HG03045 (cell line): ENCODE measurements at regions not wholly inside any gene's neighbourhood (a gene's known extent, or its start where the extent isn't known, plus 50 kb on each side); places are given as distances from the start of the nearest gene placed in this dataset.

Experiments used
- ATAC-seq: cut with Tn5 transposase; IDR thresholded peaks from one replicate; pipeline ENCODE4 v1.9.1; 2021; ENCODE audit warnings: mild to moderate bottlenecking, moderate library complexity; ENCODE audit not compliant: unreplicated experiment

DNA sequence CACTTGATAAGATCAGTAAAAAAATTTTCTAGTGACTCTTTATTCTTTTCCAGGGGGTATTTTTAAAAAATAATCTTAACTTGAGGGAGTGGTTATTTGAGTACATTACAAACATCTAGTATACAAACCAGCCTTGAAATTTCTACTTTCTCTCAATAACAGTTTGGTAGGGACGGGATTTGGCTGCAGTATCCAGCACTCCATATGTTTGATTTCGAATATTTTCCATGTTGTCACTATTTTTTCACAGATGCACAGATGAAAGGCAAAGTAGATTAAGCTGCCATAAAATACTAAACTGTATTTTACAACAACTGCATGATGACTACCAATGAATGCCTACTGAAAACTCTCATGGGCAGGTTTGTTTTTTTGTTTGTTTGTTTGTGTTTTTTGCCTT, 225.0 kb downstream of the COX7B2 start:
- ATAC-seq, result no peak

DNA sequence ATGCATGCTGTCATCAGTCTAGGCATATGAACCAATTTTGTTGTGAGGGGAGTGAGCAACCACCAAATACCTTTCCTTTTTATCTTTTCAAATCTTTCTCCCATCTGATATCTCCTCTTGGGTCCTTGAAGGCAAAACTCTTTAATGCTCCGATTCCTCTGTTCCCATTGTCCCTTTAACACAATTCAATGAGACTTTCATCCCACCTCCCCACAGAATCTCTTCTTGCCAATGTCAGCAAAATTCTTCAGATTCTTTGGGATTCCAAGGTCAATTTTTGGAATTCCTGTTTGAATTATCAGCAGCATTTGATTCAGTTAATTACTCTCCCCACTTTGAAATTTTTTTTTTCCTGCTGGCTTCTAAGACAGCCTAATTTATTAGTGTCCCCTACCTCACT, 232.7 kb downstream of the COX7B2 start:
- no peak for ATAC-seq

GRCh38 chr4:46674326-46674725, 234.7 kb downstream of the COX7B2 start:
- ATAC-seq, result no peak

DNA sequence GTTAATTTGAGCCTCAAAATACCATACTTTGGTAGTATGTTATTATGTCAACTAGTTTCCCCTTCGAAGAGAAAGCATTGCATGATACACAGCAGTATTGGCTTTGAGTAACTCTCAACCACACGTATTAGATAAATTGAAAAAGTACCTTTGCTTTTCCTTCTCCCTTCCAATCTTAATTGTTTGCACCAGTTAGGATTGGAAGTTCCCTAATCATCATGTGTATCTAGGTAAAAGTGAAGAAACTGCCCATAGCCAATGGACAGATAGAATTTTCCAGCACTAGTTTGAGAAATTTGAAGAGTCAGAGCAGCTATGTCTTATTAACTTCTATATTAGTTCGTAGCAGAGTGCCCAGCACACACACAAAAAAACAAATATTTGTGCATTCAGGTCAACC, 241.3 kb downstream of the COX7B2 start:
- ATAC-seq, result no peak

GRCh38 chr4:46656071-46656470, 253.0 kb downstream of the COX7B2 start:
- no peak for ATAC-seq

DNA sequence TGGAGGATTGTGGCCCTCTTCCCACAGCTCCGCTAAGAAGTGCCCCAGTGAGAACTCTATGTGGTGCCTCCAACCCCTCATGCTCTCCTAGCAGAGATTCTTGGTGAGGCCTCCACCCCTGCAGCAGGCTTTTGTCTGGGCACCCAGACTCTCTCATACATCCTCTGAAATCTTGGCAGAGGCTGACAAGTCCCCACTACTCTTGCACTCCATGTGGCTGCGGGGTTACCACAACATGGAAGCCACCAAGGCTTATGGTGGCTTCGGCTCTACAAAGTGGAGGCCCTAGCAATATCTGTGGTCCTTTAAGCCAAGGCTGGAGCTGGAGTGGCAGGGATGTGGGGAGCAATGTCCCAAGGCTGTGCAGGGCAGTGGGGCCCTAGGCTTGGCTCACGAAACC, 255.2 kb downstream of the COX7B2 start:
- ATAC-seq, result no peak

- ATAC-seq, result no peak
Observed at GRCh38 chr4:46649390-46649789, 259.5 kb upstream of the GABRA2 start.

DNA sequence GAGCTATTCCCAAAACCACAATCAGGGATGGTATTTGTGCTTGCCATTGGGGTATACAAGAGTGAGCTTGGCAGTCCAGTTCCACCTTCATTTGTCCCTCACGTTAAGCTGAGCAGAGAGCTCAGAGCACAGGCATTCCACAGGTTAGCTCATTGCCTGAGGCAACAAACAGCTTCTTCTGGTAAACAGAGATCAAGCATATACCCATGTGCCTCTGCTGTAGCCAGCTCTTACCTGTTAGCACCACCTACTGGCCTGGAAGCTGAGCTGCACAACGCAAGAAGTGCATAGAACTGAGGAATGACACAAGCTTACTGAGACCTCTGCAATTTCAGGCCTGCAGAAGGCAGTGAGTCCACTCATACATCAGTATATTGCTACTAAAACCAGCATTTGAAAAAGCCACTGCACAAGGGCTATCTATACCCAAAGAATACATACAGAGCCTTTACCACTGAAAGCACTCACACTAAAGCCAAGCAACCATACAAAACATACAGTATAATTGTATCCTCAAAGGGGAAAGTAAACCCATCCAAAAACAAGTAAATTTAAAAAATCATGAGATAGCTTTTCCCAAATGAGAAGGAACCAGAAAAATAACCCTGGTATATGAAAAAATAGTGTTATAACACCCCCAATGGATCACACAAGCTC, 258.3 kb upstream of the GABRA2 start:
- ATAC-seq, result peak; percentile 91

DNA sequence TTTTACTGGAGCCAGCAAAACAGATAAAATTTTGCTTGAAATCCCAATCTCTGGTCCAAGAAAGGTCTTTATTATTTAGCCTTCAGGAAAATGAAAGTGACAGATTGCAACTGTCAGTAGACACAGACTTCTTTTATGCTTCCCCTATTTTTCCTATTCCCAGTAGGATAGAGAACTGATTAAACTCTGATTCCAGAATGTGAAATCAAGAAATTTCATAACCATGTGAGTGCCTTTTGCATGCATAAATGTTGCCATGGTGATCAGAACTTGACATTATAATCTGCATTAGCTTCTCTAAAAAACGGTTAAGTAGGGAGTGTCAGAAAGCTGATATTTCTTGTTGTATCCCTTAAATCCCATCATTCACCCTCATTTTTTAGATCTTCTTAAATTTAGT, 255.2 kb upstream of the GABRA2 start:
- no peak for ATAC-seq
